GM18511 (cell line): ENCODE measurements at regions not wholly inside any gene's neighbourhood (a gene's known extent, or its start where the extent isn't known, plus 50 kb on each side); places are given as distances from the start of the nearest gene placed in this dataset.

Experiments
- ATAC-seq: cut with Tn5 transposase; IDR thresholded peaks from one replicate; pipeline ENCODE4 v1.9.1; 2021; ENCODE audit warnings: mild to moderate bottlenecking, moderate library complexity; ENCODE audit not compliant: unreplicated experiment

GRCh38 chr10:126846959-126847358, 58.3 kb upstream of the DOCK1 start:
- no peak for ATAC-seq

- ATAC-seq = no peak
Observed at GRCh38 chr10:126847666-126848065, 57.6 kb upstream of the DOCK1 start.

DNA sequence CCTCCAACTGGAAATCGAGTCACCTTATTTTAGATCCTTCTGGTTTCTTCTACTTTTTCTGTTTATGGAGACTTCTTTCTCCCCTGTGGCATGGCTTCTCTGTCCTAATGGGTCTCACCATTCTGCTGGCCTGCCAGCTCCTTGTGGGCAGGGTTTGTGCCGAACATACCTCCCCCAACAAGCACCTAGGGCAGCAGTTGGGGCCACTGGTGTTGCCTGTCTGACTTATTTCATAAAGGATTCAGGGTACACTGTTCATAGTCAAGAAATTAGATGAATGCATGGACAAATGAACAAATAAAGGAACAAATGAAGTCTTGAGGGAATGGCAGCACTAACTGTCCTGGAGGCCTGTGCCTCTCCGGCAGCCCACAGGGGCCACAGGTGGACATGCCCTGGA, 55.6 kb upstream of the DOCK1 start:
- ATAC-seq = no peak

DNA sequence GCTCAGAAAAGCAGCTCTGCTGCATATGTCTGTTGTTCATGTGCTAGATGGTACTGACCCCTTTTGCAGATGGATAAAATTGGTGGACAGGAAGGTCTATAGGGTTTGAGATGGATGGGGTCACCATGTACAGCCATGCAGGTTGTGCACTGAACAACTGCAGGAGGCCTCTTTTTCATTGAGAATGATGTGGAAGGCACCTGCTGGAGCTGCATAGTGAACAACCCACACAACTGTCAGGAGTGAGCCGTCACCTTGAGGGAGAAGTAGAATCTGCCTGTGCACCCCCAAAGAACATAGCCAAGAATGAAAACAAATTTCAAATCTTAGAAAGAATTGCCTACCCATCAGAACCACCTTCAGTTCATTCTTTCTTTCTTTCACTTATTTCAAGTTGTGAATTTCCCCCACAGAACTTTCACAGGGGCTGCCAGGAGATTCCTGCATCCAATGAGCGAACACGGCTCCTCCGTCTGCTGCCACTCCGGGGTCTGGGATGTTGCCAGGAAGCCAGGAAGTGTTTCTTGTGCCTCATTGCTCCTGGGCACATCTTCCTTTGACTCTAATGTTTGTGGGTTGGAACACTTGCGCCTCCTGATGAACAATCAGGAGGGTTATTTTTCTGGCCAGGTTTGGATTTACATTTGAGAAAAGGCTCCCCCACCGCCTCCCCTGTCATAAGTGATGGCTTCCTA, 53.7 kb upstream of the DOCK1 start:
- ATAC-seq = no peak

GRCh38 chr10:126854726-126855495, 50.3 kb upstream of the DOCK1 start:
- no peak for ATAC-seq
